ENCODE measurements at regions not wholly inside any gene's neighbourhood (a gene's known extent, or its start where the extent isn't known, plus 50 kb on each side); places are given as distances from the start of the nearest gene placed in this dataset.

DNA sequence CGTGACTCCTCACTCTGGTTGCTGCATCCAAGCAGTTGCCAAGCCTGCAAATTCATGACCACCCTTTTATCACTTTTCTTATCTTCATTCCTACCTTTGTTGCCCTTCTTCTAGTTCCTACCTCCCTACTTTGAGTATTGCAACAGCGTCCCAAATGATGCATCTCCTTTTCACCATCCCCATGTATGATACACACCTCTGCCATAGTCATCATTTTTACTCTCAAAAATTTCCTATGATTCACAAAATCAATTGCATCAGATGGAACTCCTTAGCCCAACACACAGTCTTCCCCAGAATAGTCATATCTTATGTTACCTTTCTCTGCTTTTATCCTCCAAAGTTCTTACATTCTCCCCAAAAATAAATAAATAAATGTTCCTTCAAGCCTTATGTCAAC lies 262.6 kb downstream of the TBL1XR1 start:
- Histone ChIP-seq H3K4me2 (no peak overlapping the region), H3K4me3 (ENCODE audit: low read depth in 2 of 2, low read length in 1 of 2) (no peak overlapping the region), H3F3A (replicated peaks; ENCODE audit: insufficient read depth) (no peaks in the 10 kb centered on the region), H2AFZ (ENCODE audit: low read depth) (no peak overlapping the region), H4K20me1 (ENCODE audit: insufficient read depth) (no peaks in the 10 kb centered on the region), H3K9ac (no peak overlapping the region), H3K27ac (ENCODE audit: low read depth in 2 of 2, low read length in 1 of 2) (no peak overlapping the region), H3K4me1 (ENCODE audit: control insufficient read depth in 1 of 2, insufficient read depth in 2 of 2, low read depth in 1 of 2, low read length in 1 of 2) (peaks cover 0 to 2% of the 10 kb centered on the region in 2 experiments; a peak in 2 of 4 replicates), H3K9me2 (no peaks in the 10 kb centered on the region), H3K36me3 (replicated peaks in 1 of 2; ENCODE audit: control insufficient read depth in 1 of 2, insufficient read depth in 2 of 2, low read length in 1 of 2) (no peaks in the 10 kb centered on the region), H3K79me2 (ENCODE audit: insufficient read depth) (no peaks in the 10 kb centered on the region), H3K27me3 (ENCODE audit: insufficient read depth) (no peaks in the 10 kb centered on the region), H3K9me3 (no peaks in the 10 kb centered on the region)
- 72% methylated on average over 2 of the region's 2 CpGs for WGBS (ENCODE audit: low lambda C conversion rate)
- CTCF ChIA-PET, result no interaction called here
- no peak for DNase-seq
- no peak for TF ChIP-seq RCOR1 (IDR thresholded peaks at IDR 0.05; ENCODE audit: low read length)
- no peak for TF ChIP-seq EZH2phosphoT487 (IDR thresholded peaks at IDR 0.05; ENCODE audit: borderline replicate concordance, low read depth)
- no peak for TF ChIP-seq FOXM1 (IDR thresholded peaks at IDR 0.05; ENCODE audit: low read depth)
- TF ChIP-seq FOXJ3 (CRISPR knock-in tag; IDR thresholded peaks at IDR 0.05), result no peak
- no peak for TF ChIP-seq CHD2 (IDR thresholded peaks at IDR 0.05; ENCODE audit: low read length, partially characterized antibody)
- TF ChIP-seq ELF1 (IDR thresholded peaks at IDR 0.05), result no peak
- TF ChIP-seq, protein P1, sequence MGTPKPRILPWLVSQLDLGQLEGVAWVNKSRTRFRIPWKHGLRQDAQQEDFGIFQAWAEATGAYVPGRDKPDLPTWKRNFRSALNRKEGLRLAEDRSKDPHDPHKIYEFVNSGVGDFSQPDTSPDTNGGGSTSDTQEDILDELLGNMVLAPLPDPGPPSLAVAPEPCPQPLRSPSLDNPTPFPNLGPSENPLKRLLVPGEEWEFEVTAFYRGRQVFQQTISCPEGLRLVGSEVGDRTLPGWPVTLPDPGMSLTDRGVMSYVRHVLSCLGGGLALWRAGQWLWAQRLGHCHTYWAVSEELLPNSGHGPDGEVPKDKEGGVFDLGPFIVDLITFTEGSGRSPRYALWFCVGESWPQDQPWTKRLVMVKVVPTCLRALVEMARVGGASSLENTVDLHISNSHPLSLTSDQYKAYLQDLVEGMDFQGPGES (IDR thresholded peaks at IDR 0.05; ENCODE audit: low read depth, low read length), result no peak
- TF ChIP-seq, protein P2, sequence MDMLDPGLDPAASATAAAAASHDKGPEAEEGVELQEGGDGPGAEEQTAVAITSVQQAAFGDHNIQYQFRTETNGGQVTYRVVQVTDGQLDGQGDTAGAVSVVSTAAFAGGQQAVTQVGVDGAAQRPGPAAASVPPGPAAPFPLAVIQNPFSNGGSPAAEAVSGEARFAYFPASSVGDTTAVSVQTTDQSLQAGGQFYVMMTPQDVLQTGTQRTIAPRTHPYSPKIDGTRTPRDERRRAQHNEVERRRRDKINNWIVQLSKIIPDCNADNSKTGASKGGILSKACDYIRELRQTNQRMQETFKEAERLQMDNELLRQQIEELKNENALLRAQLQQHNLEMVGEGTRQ (IDR thresholded peaks at IDR 0.05; ENCODE audit: borderline replicate concordance, low read depth, low read length), result no peak
- no peak for TF ChIP-seq SIN3A (IDR thresholded peaks at IDR 0.05; ENCODE audit: borderline replicate concordance, low read depth, low read length)
- TF ChIP-seq, protein P3, sequence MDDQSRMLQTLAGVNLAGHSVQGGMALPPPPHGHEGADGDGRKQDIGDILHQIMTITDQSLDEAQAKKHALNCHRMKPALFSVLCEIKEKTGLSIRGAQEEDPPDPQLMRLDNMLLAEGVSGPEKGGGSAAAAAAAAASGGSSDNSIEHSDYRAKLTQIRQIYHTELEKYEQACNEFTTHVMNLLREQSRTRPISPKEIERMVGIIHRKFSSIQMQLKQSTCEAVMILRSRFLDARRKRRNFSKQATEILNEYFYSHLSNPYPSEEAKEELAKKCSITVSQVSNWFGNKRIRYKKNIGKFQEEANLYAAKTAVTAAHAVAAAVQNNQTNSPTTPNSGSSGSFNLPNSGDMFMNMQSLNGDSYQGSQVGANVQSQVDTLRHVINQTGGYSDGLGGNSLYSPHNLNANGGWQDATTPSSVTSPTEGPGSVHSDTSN (IDR thresholded peaks at IDR 0.05), result no peak
- TF ChIP-seq FOSL2 (IDR thresholded peaks at IDR 0.05; ENCODE audit: borderline replicate concordance, low read depth), result no peak
- TF ChIP-seq, protein P4, sequence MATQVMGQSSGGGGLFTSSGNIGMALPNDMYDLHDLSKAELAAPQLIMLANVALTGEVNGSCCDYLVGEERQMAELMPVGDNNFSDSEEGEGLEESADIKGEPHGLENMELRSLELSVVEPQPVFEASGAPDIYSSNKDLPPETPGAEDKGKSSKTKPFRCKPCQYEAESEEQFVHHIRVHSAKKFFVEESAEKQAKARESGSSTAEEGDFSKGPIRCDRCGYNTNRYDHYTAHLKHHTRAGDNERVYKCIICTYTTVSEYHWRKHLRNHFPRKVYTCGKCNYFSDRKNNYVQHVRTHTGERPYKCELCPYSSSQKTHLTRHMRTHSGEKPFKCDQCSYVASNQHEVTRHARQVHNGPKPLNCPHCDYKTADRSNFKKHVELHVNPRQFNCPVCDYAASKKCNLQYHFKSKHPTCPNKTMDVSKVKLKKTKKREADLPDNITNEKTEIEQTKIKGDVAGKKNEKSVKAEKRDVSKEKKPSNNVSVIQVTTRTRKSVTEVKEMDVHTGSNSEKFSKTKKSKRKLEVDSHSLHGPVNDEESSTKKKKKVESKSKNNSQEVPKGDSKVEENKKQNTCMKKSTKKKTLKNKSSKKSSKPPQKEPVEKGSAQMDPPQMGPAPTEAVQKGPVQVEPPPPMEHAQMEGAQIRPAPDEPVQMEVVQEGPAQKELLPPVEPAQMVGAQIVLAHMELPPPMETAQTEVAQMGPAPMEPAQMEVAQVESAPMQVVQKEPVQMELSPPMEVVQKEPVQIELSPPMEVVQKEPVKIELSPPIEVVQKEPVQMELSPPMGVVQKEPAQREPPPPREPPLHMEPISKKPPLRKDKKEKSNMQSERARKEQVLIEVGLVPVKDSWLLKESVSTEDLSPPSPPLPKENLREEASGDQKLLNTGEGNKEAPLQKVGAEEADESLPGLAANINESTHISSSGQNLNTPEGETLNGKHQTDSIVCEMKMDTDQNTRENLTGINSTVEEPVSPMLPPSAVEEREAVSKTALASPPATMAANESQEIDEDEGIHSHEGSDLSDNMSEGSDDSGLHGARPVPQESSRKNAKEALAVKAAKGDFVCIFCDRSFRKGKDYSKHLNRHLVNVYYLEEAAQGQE (IDR thresholded peaks at IDR 0.05; ENCODE audit: low read depth, low read length), result no peak
- TF ChIP-seq, protein P5, sequence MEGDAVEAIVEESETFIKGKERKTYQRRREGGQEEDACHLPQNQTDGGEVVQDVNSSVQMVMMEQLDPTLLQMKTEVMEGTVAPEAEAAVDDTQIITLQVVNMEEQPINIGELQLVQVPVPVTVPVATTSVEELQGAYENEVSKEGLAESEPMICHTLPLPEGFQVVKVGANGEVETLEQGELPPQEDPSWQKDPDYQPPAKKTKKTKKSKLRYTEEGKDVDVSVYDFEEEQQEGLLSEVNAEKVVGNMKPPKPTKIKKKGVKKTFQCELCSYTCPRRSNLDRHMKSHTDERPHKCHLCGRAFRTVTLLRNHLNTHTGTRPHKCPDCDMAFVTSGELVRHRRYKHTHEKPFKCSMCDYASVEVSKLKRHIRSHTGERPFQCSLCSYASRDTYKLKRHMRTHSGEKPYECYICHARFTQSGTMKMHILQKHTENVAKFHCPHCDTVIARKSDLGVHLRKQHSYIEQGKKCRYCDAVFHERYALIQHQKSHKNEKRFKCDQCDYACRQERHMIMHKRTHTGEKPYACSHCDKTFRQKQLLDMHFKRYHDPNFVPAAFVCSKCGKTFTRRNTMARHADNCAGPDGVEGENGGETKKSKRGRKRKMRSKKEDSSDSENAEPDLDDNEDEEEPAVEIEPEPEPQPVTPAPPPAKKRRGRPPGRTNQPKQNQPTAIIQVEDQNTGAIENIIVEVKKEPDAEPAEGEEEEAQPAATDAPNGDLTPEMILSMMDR (IDR thresholded peaks at IDR 0.05), result no peak
- no peak for TF ChIP-seq RFX5 (IDR thresholded peaks at IDR 0.05; ENCODE audit: low read length)
- POLR2A ChIA-PET, result no interaction called here

Measured in SK-N-SH (cell line).